OCI-LY7 (cell line): ENCODE measurements at regions not wholly inside any gene's neighbourhood (a gene's known extent, or its start where the extent isn't known, plus 50 kb on each side); places are given as distances from the start of the nearest gene placed in this dataset.

Source experiments
- BruUV-seq: library from RNA; stranded (reverse); fragments of 400-500 nt; replicated peaks from 2 replicates; lab custom pipeline; 2021; lab: Mats Ljungman, UMichigan
- CTCF ChIA-PET: fragments of 300-600 bp; sonication (Branson Sonifier 250); formaldehyde crosslinking; loops from one replicate; lab custom pipeline; 2022; ENCODE audit warnings: antibody characterized with exemption; ENCODE audit not compliant: unreplicated experiment; lab: Charles Lee
- POLR2A ChIA-PET: fragments of 300-600 bp; sonication (Branson Sonifier 250); formaldehyde crosslinking; loops from one replicate; lab custom pipeline; 2022; ENCODE audit warnings: antibody characterized with exemption; lab: Charles Lee
- DNase-seq: peaks from one replicate; pipeline ENCODE4 v3.0.0-alpha.2; 2015; ENCODE audit warnings: low spot score
- H2AFZ ChIP-seq: fragments of 200-600 bp; sonication (generic), shearing (Covaris generic); 2 replicates; pipeline ENCODE4 v1.6.1; 2014; ENCODE audit warnings: mild to moderate bottlenecking, antibody characterized with exemption, low read length, moderate library complexity
- H3K27ac ChIP-seq: fragments of 200-600 bp; sonication (generic); 2 replicates; pipeline ENCODE4 v1.5.1; 2014; ENCODE audit warnings: mixed run types, low read depth, mild to moderate bottlenecking, moderate library complexity, low read length, inconsistent platforms; ENCODE audit not compliant: poor library complexity, severe bottlenecking
- H3K36me3 ChIP-seq: fragments of 200-600 bp; sonication (generic); 2 replicates; pipeline ENCODE4 v1.6.1; 2014; ENCODE audit warnings: mild to moderate bottlenecking, antibody characterized with exemption, low read length, moderate library complexity, mixed read lengths; ENCODE audit not compliant: insufficient read depth
- H3K4me1 ChIP-seq: fragments of 200-600 bp; sonication (generic); 2 replicates; pipeline ENCODE4 v1.5.1; 2014; ENCODE audit warnings: mild to moderate bottlenecking, low read length; ENCODE audit not compliant: insufficient read depth, poor library complexity, severe bottlenecking
- H3K4me2 ChIP-seq: fragments of 200-600 bp; sonication (generic); 2 replicates; pipeline ENCODE4 v1.6.1; 2014; ENCODE audit warnings: mild to moderate bottlenecking, low read length
- H3K4me3 ChIP-seq: fragments of 200-600 bp; sonication (generic); 2 replicates; pipeline ENCODE4 v1.5.1; 2014; ENCODE audit warnings: mild to moderate bottlenecking, low read depth, low read length; ENCODE audit not compliant: poor library complexity, severe bottlenecking
- H3K79me2 ChIP-seq: fragments of 200-600 bp; sonication (generic); 2 replicates; pipeline ENCODE4 v1.6.1; 2016; ENCODE audit warnings: low read depth, mild to moderate bottlenecking, low read length, moderate library complexity, mixed read lengths; ENCODE audit not compliant: insufficient read depth
- H3K9me2 ChIP-seq: fragments of 200-600 bp; sonication (generic); 2 replicates; pipeline ENCODE4 v1.6.1; 2016; ENCODE audit warnings: mild to moderate bottlenecking, low read length, mixed read lengths; ENCODE audit not compliant: insufficient read depth
- H3K9me3 ChIP-seq: fragments of 200-600 bp; sonication (generic); 2 replicates; pipeline ENCODE4 v1.6.1; 2014; ENCODE audit warnings: mild to moderate bottlenecking, mixed run types, low read length, mixed read lengths
- H4K20me1 ChIP-seq: fragments of 200-600 bp; sonication (generic); 2 replicates; pipeline ENCODE4 v1.6.1; 2014; ENCODE audit warnings: mild to moderate bottlenecking, antibody characterized with exemption, low read length, moderate library complexity, mixed read lengths; ENCODE audit not compliant: insufficient read depth
- EZH2phosphoT487 ChIP-seq: fragments of 200-600 bp; sonication (generic); IDR thresholded peaks from 2 replicates; pipeline ENCODE4 v1.6.1; 2018; ENCODE audit warnings: low read depth, borderline replicate concordance, mild to moderate bottlenecking, mixed run types, antibody characterized with exemption, low read length, moderate library complexity, mixed read lengths
- intact Hi-C: fragments of 100-400 bp; cut with micrococcal nuclease; formaldehyde crosslinking; loops from one replicate; pipeline ENCODE4 v1.10.0; 2022; ENCODE audit not compliant: unreplicated experiment
- TF ChIP-seq, protein P1 (sequence below): fragments of 200-600 bp; sonication (generic); conservative IDR thresholded peaks from 2 replicates; pipeline ENCODE4 v1.5.1; 2014; ENCODE audit warnings: mild to moderate bottlenecking, antibody characterized with exemption, low read length, moderate library complexity, mixed read lengths

DNA sequence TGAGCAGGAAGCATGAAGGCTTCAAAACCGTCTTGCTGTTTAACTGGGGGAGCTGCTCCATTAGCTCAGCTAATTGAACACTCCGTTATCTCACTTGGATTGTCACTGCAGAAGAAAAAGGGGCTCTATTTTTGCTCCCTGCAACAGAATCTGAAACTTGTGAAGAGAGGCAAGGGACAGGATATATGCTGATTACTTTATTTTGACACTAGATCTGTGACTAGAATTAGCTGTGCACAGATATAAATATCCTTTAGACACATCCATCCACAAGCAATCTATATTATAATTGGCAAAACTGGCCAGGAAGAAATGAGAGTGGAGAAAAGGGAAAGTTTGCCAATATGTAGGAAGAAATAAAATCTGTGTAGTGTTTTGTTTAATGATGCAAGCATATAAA is 700.1 kb upstream of the CHAC2 start:
- CTCF ChIA-PET = no interaction called here
- Histone ChIP-seq H3K4me3 (no peak overlapping the region), H3K36me3 (no peaks in the 10 kb centered on the region), H3K9me2 (no peaks in the 10 kb centered on the region), H3K4me2 (no peak overlapping the region), H3K4me1 (no peaks in the 10 kb centered on the region), H4K20me1 (no peaks in the 10 kb centered on the region), H3K27ac (no peak overlapping the region), H3K9me3 (no peaks in the 10 kb centered on the region), H2AFZ (no peak overlapping the region), H3K79me2 (no peaks in the 10 kb centered on the region)
- POLR2A ChIA-PET = interaction anchor here (0.6 kb wide), 1 partner anchor 506 kb away, joined by 3 read pairs; no protein-coding TSS in a partner anchor
- DNase-seq = no peak
- BruUV-seq = no TSS peak
- intact Hi-C loops = no loop called here
- TF ChIP-seq EZH2phosphoT487 = no peak
- TF ChIP-seq, protein P1, sequence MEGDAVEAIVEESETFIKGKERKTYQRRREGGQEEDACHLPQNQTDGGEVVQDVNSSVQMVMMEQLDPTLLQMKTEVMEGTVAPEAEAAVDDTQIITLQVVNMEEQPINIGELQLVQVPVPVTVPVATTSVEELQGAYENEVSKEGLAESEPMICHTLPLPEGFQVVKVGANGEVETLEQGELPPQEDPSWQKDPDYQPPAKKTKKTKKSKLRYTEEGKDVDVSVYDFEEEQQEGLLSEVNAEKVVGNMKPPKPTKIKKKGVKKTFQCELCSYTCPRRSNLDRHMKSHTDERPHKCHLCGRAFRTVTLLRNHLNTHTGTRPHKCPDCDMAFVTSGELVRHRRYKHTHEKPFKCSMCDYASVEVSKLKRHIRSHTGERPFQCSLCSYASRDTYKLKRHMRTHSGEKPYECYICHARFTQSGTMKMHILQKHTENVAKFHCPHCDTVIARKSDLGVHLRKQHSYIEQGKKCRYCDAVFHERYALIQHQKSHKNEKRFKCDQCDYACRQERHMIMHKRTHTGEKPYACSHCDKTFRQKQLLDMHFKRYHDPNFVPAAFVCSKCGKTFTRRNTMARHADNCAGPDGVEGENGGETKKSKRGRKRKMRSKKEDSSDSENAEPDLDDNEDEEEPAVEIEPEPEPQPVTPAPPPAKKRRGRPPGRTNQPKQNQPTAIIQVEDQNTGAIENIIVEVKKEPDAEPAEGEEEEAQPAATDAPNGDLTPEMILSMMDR = no peak

DNA sequence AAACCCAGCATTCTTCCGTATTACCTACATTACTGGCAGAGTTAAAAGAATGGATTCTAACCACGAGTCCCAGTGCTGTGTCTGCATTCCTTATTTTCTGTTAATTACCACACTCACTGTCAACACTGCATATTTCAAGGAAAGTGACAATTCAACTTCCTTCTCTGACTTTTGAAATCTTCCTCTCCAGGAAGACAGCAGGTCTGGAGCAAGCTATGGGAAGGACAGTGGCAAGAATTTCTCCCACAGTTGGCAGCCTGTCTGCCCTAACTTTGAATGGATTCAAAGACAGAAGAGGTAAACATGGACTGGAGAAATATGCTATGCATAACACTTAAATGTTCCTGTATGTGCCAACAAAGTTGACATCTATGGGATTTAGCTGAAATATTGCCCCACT is 700.5 kb upstream of the CHAC2 start:
- Histone ChIP-seq H3K4me2 (no peak overlapping the region), H3K9me3 (no peaks in the 10 kb centered on the region), H3K36me3 (no peaks in the 10 kb centered on the region), H3K79me2 (no peaks in the 10 kb centered on the region), H2AFZ (no peak overlapping the region), H4K20me1 (no peaks in the 10 kb centered on the region), H3K4me3 (no peak overlapping the region), H3K27ac (no peak overlapping the region), H3K9me2 (no peaks in the 10 kb centered on the region), H3K4me1 (no peaks in the 10 kb centered on the region)
- TF ChIP-seq, protein P1 = no peak
- no peak for TF ChIP-seq EZH2phosphoT487
- no peak for DNase-seq
- no TSS peak for BruUV-seq
- CTCF ChIA-PET = no interaction called here
- intact Hi-C loops = no loop called here
- POLR2A ChIA-PET = interaction anchor here (0.6 kb wide), 1 partner anchor 505 kb away, joined by 3 read pairs; no protein-coding TSS in a partner anchor

DNA sequence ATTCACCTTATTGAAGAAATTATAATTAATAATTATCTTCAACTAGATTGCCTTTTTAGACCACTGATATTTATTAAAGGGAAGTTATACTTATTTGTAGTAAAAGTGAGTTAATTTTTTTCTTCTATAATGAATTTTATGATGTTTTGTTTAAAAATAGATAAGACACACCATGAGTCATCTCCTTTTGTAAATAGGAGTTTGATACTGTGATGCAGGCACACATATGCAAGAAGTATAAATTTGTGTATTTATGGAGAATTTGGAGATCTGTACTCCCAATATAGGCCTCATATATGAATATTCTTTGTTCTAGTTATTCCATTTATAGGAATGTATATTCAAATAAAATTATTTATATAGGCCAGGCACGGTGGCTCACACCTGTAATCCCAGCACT is 703.5 kb upstream of the CHAC2 start:
- H3K9me2 ChIP-seq = no peaks in the 10 kb centered on the region
- no peak for TF ChIP-seq EZH2phosphoT487
- TF ChIP-seq, protein P1 = no peak
- no peak overlapping the region for H3K27ac ChIP-seq
- H3K4me3 ChIP-seq = no peak overlapping the region
- intact Hi-C loops = no loop called here
- ChIA-PET CTCF (no interaction called here), POLR2A (no interaction called here)
- no peak overlapping the region for H3K4me2 ChIP-seq
- DNase-seq = no peak
- no peaks in the 10 kb centered on the region for H3K4me1 ChIP-seq
- H3K9me3 ChIP-seq = no peaks in the 10 kb centered on the region
- no TSS peak for BruUV-seq
- no peak overlapping the region for H2AFZ ChIP-seq
- H4K20me1 ChIP-seq = no peaks in the 10 kb centered on the region
- H3K79me2 ChIP-seq = no peaks in the 10 kb centered on the region
- H3K36me3 ChIP-seq = no peaks in the 10 kb centered on the region
